Neural cell (in vitro differentiated cells): ENCODE measurements at regions not wholly inside any gene's neighbourhood (a gene's known extent, or its start where the extent isn't known, plus 50 kb on each side); places are given as distances from the start of the nearest gene placed in this dataset.

Source experiments
- CTCF ChIP-seq: fragments of 450-650 bp; IDR thresholded peaks from 2 replicates; pipeline ENCODE4 v1.5.1; 2014; ENCODE audit warnings: antibody characterized with exemption, mild to moderate bottlenecking, moderate library complexity; ENCODE audit not compliant: poor library complexity, severe bottlenecking
- EP300 ChIP-seq: fragments of 450-650 bp; conservative IDR thresholded peaks from 2 replicates; pipeline ENCODE4 v1.6.1; 2014; ENCODE audit warnings: antibody characterized with exemption, mild to moderate bottlenecking, moderate library complexity; ENCODE audit not compliant: poor library complexity, severe bottlenecking
- MXI1 ChIP-seq: fragments of 450-650 bp; conservative IDR thresholded peaks from 2 replicates; pipeline ENCODE4 v1.6.1; 2014; ENCODE audit warnings: antibody characterized with exemption, mild to moderate bottlenecking; ENCODE audit not compliant: poor library complexity, severe bottlenecking
- POLR2AphosphoS5 ChIP-seq: IDR thresholded peaks from 2 replicates; pipeline ENCODE4 v1.6.1; 2012
- TAF1 ChIP-seq: IDR thresholded peaks from 2 replicates; pipeline ENCODE4 v1.6.1; 2012; ENCODE audit warnings: low read depth

DNA sequence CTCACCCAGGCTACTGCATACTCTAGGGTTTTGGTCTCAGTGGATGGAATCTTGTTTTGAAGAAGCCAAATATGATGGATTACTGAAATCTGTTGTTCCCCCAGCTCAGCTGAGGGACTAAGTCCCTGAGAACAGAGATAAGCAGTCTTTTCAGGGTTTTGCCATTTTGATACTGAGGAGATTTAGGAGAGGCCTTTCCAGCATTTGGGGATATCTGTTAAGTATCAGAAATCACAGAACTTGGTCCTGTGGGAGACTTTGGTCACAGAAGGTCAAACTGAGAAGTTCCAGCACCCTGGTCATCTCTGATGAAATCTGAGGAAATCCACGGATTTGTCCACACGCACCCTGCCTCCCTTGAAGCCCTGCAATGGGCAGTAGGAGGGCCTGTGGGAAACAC lies 181.0 kb upstream of the GADL1 start:
- TF ChIP-seq EP300 (no peak), CTCF (no peak), MXI1 (no peak), POLR2AphosphoS5 (no peak), TAF1 (no peak)
